Colon (tissue), 2 donors: ENCODE measurements at regions not wholly inside any gene's neighbourhood (a gene's known extent, or its start where the extent isn't known, plus 50 kb on each side); places are given as distances from the start of the nearest gene placed in this dataset.
"Not testable (repeated sequence)": the region's sequence is repeated elsewhere in the genome, so short reads cannot be mapped to it uniquely, and the experiment has no call there.

Experiments
- FAIRE-seq: peaks from 2 replicates; lab custom pipeline; 2012; peaks lifted over from hg19 to GRCh38; lab: Jason Lieb, UNC
- donor health status: control.
- donor health status: control.

DNA sequence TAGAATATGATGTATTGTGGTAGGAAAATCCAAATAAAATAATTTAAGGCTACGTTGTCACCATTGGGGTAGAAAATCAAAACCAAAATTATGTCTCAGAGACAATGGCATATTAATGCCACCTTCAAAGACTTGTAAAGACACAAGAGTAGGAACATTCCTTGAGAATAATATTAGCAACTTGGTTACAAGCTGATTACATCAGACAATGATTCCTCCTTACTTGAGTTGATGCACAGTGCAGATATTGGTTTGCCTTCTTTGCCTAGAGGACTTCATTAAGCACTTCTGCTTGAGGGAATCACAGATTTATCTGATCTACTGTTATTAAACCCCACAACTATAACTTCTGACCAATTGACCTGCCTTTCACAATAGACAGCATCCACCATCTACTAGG is 500.2 kb downstream of the CDH9 start:
- no peak for FAIRE-seq

- FAIRE-seq, result no peak
These were observed 503.2 kb downstream of the CDH9 start for GRCh38 chr5:26535215-26535614.

GRCh38 chr5:26530305-26530704 is 508.1 kb downstream of the CDH9 start:
- FAIRE-seq, result no peak

GRCh38 chr5:26519245-26519644 is 519.1 kb downstream of the CDH9 start:
- no peak for FAIRE-seq

GRCh38 chr5:26518065-26518464 is 520.3 kb downstream of the CDH9 start:
- FAIRE-seq, result no peak

DNA sequence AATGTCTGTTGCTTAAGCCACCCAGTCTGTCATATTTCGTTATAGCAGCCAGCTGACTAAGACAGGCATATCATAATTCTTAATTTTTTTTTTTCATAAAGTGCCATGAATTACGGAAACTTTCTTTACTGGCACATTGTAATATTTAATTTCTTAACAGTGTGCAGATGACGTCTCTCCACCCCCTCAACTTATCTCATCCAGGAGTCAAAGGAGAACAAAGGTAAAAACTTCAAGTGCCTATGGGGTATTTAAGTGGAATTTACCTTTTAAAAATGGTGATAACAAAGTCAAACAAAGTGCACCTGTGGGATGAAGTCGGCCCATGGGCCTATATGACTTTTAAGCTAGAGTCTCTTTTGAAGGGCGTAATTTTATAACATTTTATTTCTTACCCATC is 539.4 kb downstream of the CDH9 start:
- no peak for FAIRE-seq

- no peak for FAIRE-seq
These were observed 542.9 kb downstream of the CDH9 start for GRCh38 chr5:26495437-26495836.

- FAIRE-seq, result no peak
These were observed 545.4 kb downstream of the CDH9 start for GRCh38 chr5:26492906-26493459.

GRCh38 chr5:26487553-26487952 is 550.8 kb downstream of the CDH9 start:
- no peak for FAIRE-seq

DNA sequence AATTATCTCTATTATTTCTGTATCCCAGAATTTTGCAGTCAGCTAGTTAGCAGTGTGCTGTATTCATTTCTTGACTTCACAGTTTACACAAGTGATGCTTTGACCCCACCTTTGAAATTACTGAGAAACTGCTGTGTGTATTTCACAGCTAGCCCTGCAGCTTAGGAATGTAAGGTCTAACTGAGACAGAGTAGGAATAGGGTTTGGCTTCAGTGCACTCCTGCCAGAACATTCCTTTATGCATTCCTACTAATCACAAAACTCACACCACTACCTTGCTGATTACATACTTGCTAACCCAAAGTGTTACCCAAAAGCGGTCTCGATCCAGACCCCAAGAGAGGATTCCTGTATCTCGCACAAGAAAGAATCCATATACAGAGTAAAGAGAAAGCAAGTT is 551.8 kb downstream of the CDH9 start:
- no peak for FAIRE-seq

DNA sequence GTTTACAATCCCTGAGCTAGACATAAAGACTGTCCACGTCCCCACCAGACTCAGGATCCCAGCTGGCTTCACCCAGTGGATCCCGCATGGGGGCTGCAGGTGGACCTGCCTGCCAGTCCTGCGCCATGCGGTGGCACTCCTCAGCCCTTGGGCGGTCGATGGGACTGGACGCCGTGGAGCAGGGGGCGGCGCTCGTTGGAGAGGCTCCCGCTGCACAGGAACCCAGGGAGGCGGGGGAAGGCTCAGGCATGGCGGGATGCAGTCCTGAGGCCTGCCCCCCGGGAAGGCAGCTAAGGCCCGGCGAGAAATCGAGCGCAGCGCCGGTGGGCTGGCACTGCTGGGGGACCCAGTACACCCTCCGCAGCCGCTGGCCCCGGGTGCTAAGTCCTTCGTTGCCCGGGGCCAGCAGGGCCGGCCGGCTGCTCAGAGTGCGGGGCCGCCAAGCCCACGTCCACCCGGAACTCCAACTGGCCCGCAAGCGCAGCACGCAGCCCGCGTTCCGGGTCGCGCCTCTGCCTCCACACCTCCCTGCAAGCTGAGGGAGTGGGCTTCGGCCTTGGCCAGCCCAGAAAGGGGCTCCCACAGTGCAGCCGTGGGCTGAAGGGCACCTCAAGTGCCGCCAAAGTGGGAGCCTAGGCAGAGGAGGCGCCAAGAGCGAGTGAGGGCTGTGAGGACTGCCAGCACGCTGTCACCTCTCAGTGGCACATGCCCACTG is 553.1 kb downstream of the CDH9 start:
- FAIRE-seq, result not testable (repeated sequence)

DNA sequence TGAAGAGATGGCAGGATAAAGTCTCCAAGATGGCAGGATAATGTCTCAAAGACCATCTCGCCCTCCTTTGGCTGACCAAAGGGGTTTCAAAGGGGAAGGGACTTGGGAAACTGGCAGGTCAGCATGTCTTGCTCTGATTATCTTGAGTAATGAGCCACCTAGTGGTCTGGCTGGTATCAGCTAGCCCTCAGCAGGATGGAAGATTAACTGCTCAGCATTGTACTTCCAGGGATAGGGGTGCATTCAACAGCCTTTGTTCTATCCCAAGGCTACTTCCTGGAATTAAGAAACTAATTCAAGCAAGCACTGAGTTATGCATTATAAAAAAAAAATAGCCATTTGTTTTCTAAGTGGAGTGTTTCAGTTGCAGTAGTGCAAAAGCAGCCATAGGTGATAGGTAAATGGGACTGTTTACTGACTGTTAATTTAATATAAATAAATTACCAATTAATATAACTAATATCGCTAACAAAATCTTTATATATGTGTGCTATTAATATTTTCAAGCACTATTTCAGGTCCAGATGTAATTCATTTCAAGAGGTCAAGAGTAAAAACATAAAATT is 555.5 kb downstream of the CDH9 start:
- FAIRE-seq, result no peak

GRCh38 chr5:26482076-26482809 is 556.1 kb downstream of the CDH9 start:
- FAIRE-seq, result no peak

- no peak for FAIRE-seq
These were observed 567.9 kb downstream of the CDH9 start for GRCh38 chr5:26470439-26470838.

DNA sequence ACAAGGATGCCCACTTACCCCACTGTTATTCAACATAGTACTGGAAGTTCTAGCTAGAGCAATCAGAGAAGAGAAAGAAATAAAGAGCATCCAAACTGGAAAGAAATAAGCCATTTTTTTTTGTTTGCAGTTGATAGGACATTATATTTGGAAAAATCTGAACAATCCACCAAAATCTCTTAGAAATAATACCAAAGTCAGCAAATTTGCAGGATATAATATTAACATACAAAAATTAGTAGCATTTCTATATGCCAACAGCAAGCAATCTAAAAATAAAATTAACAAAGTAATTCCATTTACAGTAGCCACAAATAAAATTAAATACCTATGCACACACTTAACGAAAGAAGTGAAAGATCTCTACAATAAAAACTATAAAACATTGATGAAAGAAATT is 599.3 kb downstream of the CDH9 start:
- FAIRE-seq, result no peak

GRCh38 chr5:26434688-26435087 is 603.7 kb downstream of the CDH9 start:
- no peak for FAIRE-seq

DNA sequence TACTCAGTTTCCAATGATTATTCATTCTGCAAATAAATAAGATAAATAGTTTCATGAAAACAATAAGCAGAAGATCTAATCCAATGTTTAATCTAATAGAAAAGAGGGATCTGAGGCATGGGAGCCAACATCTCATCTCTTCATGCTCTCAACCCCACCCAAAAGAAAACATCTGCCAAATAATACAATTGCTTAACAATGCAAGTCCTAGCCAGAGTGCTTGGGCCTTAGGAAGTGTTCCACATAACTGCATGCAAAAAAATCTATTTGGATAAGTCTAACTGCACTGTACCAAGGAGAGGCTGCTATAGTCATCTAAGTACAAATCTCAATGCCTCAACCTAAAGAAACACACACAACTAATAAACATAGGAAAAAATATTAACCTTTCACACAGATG is 606.0 kb downstream of the CDH9 start:
- FAIRE-seq, result no peak

DNA sequence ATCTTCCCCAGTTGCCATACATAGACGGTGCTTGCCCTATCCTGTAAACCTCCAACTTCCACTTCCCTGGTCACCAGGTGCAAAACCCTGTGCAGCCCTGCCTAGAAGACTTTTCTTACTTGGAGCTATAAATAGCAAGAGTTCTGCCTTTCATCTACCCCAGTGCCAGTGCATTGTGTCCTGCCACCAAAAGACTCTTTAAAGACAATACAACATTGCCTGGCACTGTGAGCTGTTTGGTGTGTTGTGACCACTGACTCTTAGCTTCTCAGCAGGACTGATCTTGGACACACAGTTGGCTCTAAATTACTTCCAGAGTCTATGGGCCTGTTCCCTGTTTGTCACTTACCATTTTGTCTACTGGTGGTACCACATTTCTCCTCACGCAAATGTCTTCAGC is 608.1 kb downstream of the CDH9 start:
- FAIRE-seq, result no peak

DNA sequence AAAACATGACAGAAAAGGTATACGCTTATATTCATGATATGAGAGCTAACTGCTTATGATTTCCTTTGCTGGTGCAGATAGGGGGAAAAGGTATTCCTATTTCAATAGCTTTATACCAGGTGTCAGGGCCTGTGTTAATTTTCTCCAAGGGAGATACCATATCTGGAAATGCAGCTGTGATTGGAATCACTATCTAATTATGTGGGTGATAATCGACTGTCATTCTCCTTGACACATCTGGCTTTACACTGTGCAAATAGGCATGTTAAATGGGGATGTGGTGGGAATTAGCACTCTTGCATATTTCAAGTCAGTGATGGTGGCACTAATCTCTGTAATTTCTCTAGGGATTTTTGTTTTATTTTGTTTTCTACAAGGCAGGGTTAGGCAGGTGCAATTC is 611.1 kb downstream of the CDH9 start:
- no peak for FAIRE-seq

- peak; percentile 74 for FAIRE-seq
These were observed 618.4 kb downstream of the CDH9 start for GRCh38 chr5:26419987-26420386.

- no peak for FAIRE-seq
These were observed 621.5 kb downstream of the CDH9 start for GRCh38 chr5:26416911-26417310.

- FAIRE-seq, result no peak
These were observed 622.2 kb downstream of the CDH9 start for GRCh38 chr5:26415987-26416779.
